K562 (cell line): ENCODE measurements at regions not wholly inside any gene's neighbourhood (a gene's known extent, or its start where the extent isn't known, plus 50 kb on each side); places are given as distances from the start of the nearest gene placed in this dataset.

Experiments
- KAT7 ChIP-seq: sonication (generic); formaldehyde crosslinking; IDR thresholded peaks from 2 replicates; pipeline ENCODE4 v1.8.0; 2022; ENCODE audit warnings: missing genetic modification reagents, mild to moderate bottlenecking, borderline replicate concordance
- ZNF239 ChIP-seq: fragments of 250-450 bp; sonication (Bioruptor Pico); IDR thresholded peaks from 2 replicates; pipeline ENCODE4 v1.4.0; 2020; ENCODE audit warnings: mild to moderate bottlenecking

DNA sequence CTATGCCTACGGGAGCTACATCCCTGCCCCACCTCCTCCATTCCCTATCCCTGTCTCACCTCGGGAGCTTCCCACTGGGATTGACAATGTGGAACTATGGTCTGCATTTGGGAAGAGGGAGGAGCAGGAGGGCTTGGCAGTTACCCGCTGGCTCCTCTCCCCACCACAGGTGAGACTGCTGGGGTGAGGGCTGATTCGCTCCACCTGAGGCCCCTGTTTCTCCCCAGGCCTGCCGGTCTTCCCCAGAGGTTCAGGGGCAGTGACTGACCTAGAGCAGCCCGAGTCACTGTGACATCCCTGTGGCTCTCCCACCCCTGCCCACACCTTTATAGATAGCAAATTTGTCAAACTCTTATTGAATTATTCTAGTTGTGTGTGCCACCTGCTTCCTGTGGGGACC is 252.6 kb downstream of the GLRX3 start:
- TF ChIP-seq ZNF239 (CRISPR knock-in tag) = no peak
- no peak for TF ChIP-seq KAT7
